Gastroesophageal sphincter (tissue), 4 donors: ENCODE measurements at regions not wholly inside any gene's neighbourhood (a gene's known extent, or its start where the extent isn't known, plus 50 kb on each side); places are given as distances from the start of the nearest gene placed in this dataset.
"Not testable (repeated sequence)": the region's sequence is repeated elsewhere in the genome, so short reads cannot be mapped to it uniquely, and the experiment has no call there.

Experiments used
- ATAC-seq: fragments of 150-250 bp; one replicate; pipeline ENCODE4 v1.9.1; 2016; ENCODE audit warnings: mild to moderate bottlenecking, moderate library complexity
- H3K27ac ChIP-seq, 4 donors: fragments of 200-600 bp; sonication (generic) in 3 of 4; 1 replicate in 3 of 4; 2 replicates in 1 of 4; pipeline ENCODE4 v1.5.1; 2016 to 2019
- H3K27me3 ChIP-seq: fragments of 200-600 bp; sonication (generic); one replicate; pipeline ENCODE4 v1.5.1; 2019
- H3K36me3 ChIP-seq, 2 donors: fragments of 200-600 bp; sonication (generic); one replicate each; pipeline ENCODE4 v1.5.1; 2019; ENCODE audit warnings: control low read depth in 1 of 2
- H3K4me1 ChIP-seq, 3 donors: fragments of 200-600 bp; sonication (generic); 1 replicate in 2 of 3; 2 replicates in 1 of 3; pipeline ENCODE4 v1.5.1; 2016 to 2019; ENCODE audit warnings: control low read depth in 2 of 3
- H3K4me3 ChIP-seq, 2 donors: fragments of 200-600 bp; sonication (generic); one replicate each; pipeline ENCODE4 v1.5.1; 2019; ENCODE audit warnings: mild to moderate bottlenecking in 1 of 2, moderate library complexity in 1 of 2
- H3K9me3 ChIP-seq, 3 donors: fragments of 200-600 bp; sonication (generic); one replicate each; pipeline ENCODE4 v1.5.1; 2017 to 2019; ENCODE audit warnings: control low read depth in 2 of 3
- EP300 ChIP-seq: sonication (generic); formaldehyde crosslinking; IDR thresholded peaks from one replicate; pipeline ENCODE4 v1.6.1; 2017; ENCODE audit warnings: antibody characterized with exemption, mild to moderate bottlenecking
- POLR2A ChIP-seq, 2 donors: fragments of 450-650 bp; IDR thresholded peaks; one replicate each; pipeline ENCODE4 v1.6.1; 2017; ENCODE audit warnings: antibody characterized with exemption in 2 of 2, mild to moderate bottlenecking in 2 of 2, moderate library complexity in 1 of 2
- POLR2AphosphoS5 ChIP-seq: sonication (generic); formaldehyde crosslinking; IDR thresholded peaks from one replicate; pipeline ENCODE4 v1.6.1; 2017; ENCODE audit warnings: antibody characterized with exemption
- WGBS, 2 donors: methylation state at CpG; one replicate each; pipeline ENCODE4 v1.1.5; 2018; ENCODE audit warnings: low coverage in 1 of 2; 5-methylcytosine and 5-hydroxymethylcytosine counted together
- TF ChIP-seq, protein P1 (sequence below), 4 experiments: fragments of 200-600 bp in 2 of 4; fragments of 450-650 bp in 2 of 4; sonication (generic) in 1 of 4; IDR thresholded peaks; one replicate each; pipeline ENCODE4 v1.5.1; 2017 to 2019; ENCODE audit warnings: antibody characterized with exemption in 4 of 4, mild to moderate bottlenecking in 2 of 4, moderate library complexity in 2 of 4

DNA sequence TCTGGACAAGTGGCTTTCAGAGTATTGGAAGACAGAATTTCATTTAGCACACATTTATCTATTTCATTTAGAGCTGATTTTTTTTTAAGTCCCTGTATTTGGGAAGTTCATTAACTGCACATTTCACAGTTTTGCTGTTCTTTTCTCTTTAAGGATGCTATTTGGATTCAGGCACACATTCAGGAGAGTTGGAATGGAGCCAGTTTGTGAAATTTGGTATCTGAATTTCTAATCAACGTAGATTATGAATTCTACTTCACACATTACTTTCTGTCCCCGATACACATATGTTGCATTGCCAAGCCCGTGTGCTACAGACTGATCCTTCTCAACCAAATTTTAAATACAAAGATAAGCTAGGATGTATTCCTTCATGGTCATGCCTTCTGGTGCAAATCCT is 503.9 kb downstream of the IRS1 start:
- WGBS, 2 donors = 70 to 74% methylated on average over 3 of the region's 3 CpGs
- Histone ChIP-seq H3K27me3 (no peaks in the 10 kb centered on the region), H3K27ac (no peak overlapping the region), H3K9me3 (peaks cover 0 to 8% (median 0%) of the 10 kb centered on the region in 3 donors), H3K36me3 (no peaks in the 10 kb centered on the region), H3K4me3 (no peak overlapping the region), H3K4me1 (no peaks in the 10 kb centered on the region)
- no peak for TF ChIP-seq POLR2A (IDR thresholded peaks at IDR 0.05)
- TF ChIP-seq, protein P1, sequence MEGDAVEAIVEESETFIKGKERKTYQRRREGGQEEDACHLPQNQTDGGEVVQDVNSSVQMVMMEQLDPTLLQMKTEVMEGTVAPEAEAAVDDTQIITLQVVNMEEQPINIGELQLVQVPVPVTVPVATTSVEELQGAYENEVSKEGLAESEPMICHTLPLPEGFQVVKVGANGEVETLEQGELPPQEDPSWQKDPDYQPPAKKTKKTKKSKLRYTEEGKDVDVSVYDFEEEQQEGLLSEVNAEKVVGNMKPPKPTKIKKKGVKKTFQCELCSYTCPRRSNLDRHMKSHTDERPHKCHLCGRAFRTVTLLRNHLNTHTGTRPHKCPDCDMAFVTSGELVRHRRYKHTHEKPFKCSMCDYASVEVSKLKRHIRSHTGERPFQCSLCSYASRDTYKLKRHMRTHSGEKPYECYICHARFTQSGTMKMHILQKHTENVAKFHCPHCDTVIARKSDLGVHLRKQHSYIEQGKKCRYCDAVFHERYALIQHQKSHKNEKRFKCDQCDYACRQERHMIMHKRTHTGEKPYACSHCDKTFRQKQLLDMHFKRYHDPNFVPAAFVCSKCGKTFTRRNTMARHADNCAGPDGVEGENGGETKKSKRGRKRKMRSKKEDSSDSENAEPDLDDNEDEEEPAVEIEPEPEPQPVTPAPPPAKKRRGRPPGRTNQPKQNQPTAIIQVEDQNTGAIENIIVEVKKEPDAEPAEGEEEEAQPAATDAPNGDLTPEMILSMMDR (IDR thresholded peaks at IDR 0.05) = no peak
- TF ChIP-seq EP300 = no peak
- TF ChIP-seq POLR2AphosphoS5 = no peak
- ATAC-seq = no peak

DNA sequence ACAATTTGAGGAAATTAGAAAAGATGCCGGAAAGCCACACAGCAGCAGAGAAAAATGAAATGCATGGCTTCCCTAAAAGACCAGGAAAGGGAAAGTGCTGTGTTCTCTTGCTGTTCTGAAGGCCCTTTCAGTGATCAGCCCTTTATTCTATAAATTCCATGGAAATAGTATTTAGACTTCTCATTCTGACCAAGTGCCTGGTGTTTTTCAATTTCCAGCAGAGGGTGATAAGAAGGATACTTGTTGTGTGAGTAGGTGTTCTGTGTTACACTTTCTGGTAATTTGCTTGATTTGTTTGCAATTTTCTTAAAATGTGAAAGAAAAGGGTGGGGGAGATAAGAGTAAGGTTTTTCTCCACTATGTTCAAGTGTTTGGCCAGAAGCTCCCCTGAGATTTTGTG is 504.5 kb downstream of the IRS1 start:
- H3K27me3 ChIP-seq = no peaks in the 10 kb centered on the region
- no peaks in the 10 kb centered on the region for H3K4me1 ChIP-seq
- no peak overlapping the region for H3K27ac ChIP-seq
- ATAC-seq = no peak
- peaks cover 0 to 13% (median 0%) of the 10 kb centered on the region in 3 donors for H3K9me3 ChIP-seq
- no peak for TF ChIP-seq POLR2AphosphoS5
- TF ChIP-seq, protein P1 (IDR thresholded peaks at IDR 0.05) = no peak
- no peak for TF ChIP-seq POLR2A (IDR thresholded peaks at IDR 0.05)
- no peak for TF ChIP-seq EP300
- H3K36me3 ChIP-seq = no peaks in the 10 kb centered on the region
- 0 to 42% methylated on average over 1 of the region's 1 CpG for WGBS, 2 donors
- no peak overlapping the region for H3K4me3 ChIP-seq

DNA sequence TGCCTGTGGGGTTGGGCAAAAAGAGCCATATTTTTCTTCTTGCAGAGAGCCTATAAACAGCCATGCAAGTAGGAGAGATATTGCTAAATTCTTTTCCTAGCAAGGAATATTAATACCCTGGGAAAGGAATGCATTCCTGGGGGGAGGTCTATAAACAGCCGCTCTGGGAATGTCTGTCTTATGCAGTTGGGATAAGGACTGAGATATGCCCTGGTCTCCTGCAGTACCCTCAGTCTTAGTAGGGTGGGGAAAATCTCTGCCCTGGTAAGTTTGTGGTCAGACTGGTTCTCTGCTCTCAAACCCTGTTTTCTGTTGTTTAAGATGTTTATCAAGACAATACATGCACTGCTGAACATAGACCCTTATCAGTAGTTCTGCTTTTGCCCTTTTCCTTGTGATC is 508.3 kb downstream of the IRS1 start:
- not testable (repeated sequence) for H3K27ac ChIP-seq, ATAC-seq, H3K4me3 ChIP-seq, H3K36me3 ChIP-seq, H3K4me1 ChIP-seq, H3K27me3 ChIP-seq
- WGBS, 2 donors = 83 to 91% methylated on average over 1 of the region's 1 CpG
- peaks cover 0 to 13% (median 0%) of the 10 kb centered on the region in 3 donors for H3K9me3 ChIP-seq

DNA sequence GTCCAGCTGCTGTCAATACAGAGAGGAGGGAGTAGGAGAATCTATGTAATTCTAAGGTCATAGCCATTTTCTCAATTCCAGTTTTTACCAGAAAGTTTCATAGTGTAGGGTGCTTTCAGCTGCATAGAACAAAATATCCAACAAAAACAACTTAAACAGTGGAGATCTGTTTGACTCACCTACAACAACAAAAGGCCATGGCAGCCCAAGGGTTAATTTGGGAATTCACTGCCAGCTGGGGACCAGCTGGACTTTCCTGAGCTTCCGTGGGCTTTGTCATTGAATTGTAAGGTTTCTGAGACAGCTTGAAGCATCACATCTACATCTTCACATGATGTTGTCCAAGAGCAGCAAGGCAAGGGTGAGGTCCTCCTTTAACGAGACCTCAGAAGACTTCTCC is 512.7 kb downstream of the IRS1 start:
- WGBS, 2 donors = 44% methylated on average over 1 of the region's 2 CpGs; no CpG with 5 or more reads in 1 of the 2 donors
- Histone ChIP-seq H3K27ac (no peak overlapping the region), H3K36me3 (no peaks in the 10 kb centered on the region), H3K4me3 (no peak overlapping the region), H3K27me3 (no peaks in the 10 kb centered on the region), H3K9me3 (peaks cover 0 to 13% (median 0%) of the 10 kb centered on the region in 3 donors), H3K4me1 (no peaks in the 10 kb centered on the region)
- no peak for ATAC-seq
- TF ChIP-seq, protein P1 (IDR thresholded peaks at IDR 0.05) = no peak

DNA sequence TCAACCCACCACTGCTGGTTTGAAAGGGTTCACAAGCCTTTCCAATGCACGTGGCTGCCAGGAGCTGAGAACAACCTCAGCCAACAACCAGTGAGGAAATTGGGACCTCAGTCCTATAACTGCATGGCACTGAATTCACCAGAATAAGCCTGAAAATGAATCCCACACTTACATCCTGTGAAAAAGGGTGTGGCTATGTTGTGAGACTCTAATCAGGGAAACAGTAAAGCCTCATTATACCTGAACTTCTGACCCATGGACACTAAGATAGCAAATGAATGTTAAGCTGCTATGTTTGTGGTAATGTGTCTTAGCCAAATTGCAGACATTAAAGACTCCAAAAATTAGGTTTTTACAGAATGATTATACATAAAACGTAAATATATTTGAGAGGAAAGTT is 515.8 kb downstream of the IRS1 start:
- no peaks in the 10 kb centered on the region for H3K9me3 ChIP-seq
- no peaks in the 10 kb centered on the region for H3K27me3 ChIP-seq
- no peak for ATAC-seq
- WGBS, 2 donors = 66 to 69% methylated on average over 1 to 2 of the region's 2 CpGs
- no peak overlapping the region for H3K27ac ChIP-seq
- no peak overlapping the region for H3K4me3 ChIP-seq
- no peaks in the 10 kb centered on the region for H3K4me1 ChIP-seq
- TF ChIP-seq, protein P1 (IDR thresholded peaks at IDR 0.05) = no peak
- TF ChIP-seq POLR2AphosphoS5 = no peak
- TF ChIP-seq POLR2A (IDR thresholded peaks at IDR 0.05) = no peak
- no peak for TF ChIP-seq EP300
- no peaks in the 10 kb centered on the region for H3K36me3 ChIP-seq

DNA sequence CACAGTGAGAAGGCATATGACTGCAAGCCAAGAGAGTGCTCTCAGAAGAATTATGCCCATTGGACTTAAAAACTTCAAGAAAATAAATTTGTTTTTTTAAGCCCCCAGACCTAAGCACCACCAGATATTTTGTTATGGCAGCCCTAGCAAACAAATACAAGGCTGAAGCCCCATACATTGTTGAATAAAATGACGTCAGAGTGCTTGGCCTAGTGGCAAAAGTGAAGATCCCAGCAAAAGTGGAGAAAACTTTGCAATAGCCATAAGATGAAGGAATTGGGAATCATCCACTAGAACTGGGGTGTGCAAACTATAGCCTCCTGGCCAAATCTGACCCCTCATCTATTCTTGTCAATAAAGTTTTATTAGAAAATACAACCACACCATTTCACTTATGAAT is 517.5 kb downstream of the IRS1 start:
- no peak overlapping the region for H3K27ac ChIP-seq
- H3K4me3 ChIP-seq = no peak overlapping the region
- H3K4me1 ChIP-seq = no peaks in the 10 kb centered on the region
- no peaks in the 10 kb centered on the region for H3K36me3 ChIP-seq
- ATAC-seq = no peak
- H3K9me3 ChIP-seq = no peaks in the 10 kb centered on the region
- WGBS, 2 donors = 87% methylated on average over 1 of the region's 1 CpG; no CpG with 5 or more reads in 1 of the 2 donors
- TF ChIP-seq EP300 = no peak
- TF ChIP-seq, protein P1 (IDR thresholded peaks at IDR 0.05) = no peak
- no peak for TF ChIP-seq POLR2AphosphoS5
- TF ChIP-seq POLR2A (IDR thresholded peaks at IDR 0.05) = no peak
- H3K27me3 ChIP-seq = no peaks in the 10 kb centered on the region

DNA sequence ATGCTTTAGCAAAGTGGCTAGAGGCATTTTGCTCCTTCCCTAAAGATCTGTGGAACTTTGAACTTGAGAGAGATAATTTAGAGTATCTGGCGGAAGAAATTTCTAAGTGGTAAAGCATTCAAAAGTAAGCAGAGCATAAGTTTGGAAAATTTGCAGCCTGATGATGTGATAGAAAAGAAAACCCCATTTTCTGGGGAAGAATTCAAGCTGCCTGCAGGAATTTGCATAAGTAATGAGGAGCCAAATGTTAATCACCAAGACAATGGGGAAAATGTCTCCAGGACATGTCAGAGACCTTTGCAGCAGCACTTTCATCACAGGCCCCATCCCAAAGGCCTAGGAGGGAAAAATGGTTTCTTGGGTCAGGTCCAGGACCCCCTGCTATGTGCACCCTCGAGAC is 519.5 kb downstream of the IRS1 start:
- not testable (repeated sequence) for H3K36me3 ChIP-seq, H3K4me3 ChIP-seq, H3K9me3 ChIP-seq, H3K27me3 ChIP-seq, H3K4me1 ChIP-seq, ATAC-seq, H3K27ac ChIP-seq
- 66 to 100% methylated on average over 1 to 2 of the region's 2 CpGs for WGBS, 2 donors
